SK-N-SH (cell line): ENCODE measurements at regions not wholly inside any gene's neighbourhood (a gene's known extent, or its start where the extent isn't known, plus 50 kb on each side); places are given as distances from the start of the nearest gene placed in this dataset.

Source experiments
- CTCF ChIP-seq: fragments of 200-600 bp; sonication (generic); IDR thresholded peaks from 2 replicates; pipeline ENCODE4 v1.6.1; 2017; ENCODE audit warnings: antibody characterized with exemption, mild to moderate bottlenecking, moderate library complexity
- EP300 ChIP-seq, 2 experiments: IDR thresholded peaks; 2 replicates each; pipeline versions ENCODE4 v1.4.0 to v1.6.1; 2012; ENCODE audit warnings: borderline replicate concordance in 1 of 2, low read depth in 1 of 2, low read length in 1 of 2
- FOSL2 ChIP-seq: IDR thresholded peaks from 2 replicates; pipeline ENCODE4 v1.4.0; 2012; ENCODE audit warnings: low read depth, mild to moderate bottlenecking, moderate library complexity, borderline replicate concordance
- GABPA ChIP-seq: IDR thresholded peaks from 2 replicates; pipeline ENCODE4 v1.4.0; 2012; ENCODE audit warnings: low read depth, mild to moderate bottlenecking
- NFIC ChIP-seq: IDR thresholded peaks from 2 replicates; pipeline ENCODE4 v1.4.0; 2012; ENCODE audit warnings: borderline replicate concordance
- POLR2AphosphoS5 ChIP-seq: IDR thresholded peaks from 2 replicates; pipeline ENCODE4 v1.6.1; 2012; ENCODE audit warnings: low read depth, low read length
- RFX5 ChIP-seq: IDR thresholded peaks from 2 replicates; pipeline ENCODE4 v1.6.1; 2012; ENCODE audit warnings: mild to moderate bottlenecking, improper control_type of control experiment, low read length
- RXRA ChIP-seq: IDR thresholded peaks from 2 replicates; pipeline ENCODE4 v1.4.0; 2012; ENCODE audit warnings: low read depth, mild to moderate bottlenecking, borderline replicate concordance
- TAF1 ChIP-seq: IDR thresholded peaks from 2 replicates; pipeline ENCODE4 v1.6.1; 2012; ENCODE audit warnings: low read depth, mild to moderate bottlenecking, low read length, moderate library complexity, borderline replicate concordance
- TCF12 ChIP-seq: IDR thresholded peaks from 2 replicates; pipeline ENCODE4 v1.4.0; 2012

DNA sequence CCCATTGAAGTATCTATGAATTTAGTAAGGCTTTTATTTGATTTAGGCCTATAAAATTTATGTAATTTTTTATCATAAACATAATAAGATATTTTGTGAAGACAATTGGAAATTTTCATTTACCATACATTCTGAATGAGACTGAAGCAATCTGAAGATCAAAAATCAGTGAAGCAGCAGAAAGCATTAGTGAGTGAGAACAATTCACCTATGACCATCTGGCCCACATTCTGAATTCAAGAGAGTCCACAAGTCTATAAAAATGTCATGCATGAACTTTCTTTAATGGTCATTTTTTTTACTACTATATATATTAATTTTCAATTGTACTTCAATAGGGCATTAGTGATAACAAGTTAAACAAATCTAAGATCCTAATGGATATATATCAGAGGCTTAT, 1026.6 kb upstream of the MAP3K7 start:
- TF ChIP-seq CTCF = no peak
- TF ChIP-seq GABPA = no peak
- no peak for TF ChIP-seq RFX5
- no peak for TF ChIP-seq POLR2AphosphoS5
- TF ChIP-seq TAF1 = no peak
- no peak for TF ChIP-seq NFIC
- no peak for TF ChIP-seq EP300 (IDR thresholded peaks at IDR 0.05; ENCODE audit: borderline replicate concordance in 1 of 2, low read depth in 1 of 2, low read length in 1 of 2)
- no peak for TF ChIP-seq TCF12
- TF ChIP-seq FOSL2 = no peak
- TF ChIP-seq RXRA = no peak
